Stimulated activated CD8-positive, alpha-beta memory T cell treated with anti-CD3 and anti-CD28 coated beads, Interleukin-12 subunit alpha, Interleukin-12 subunit beta, amount 100 ng/mL, for 1 hour (primary cell): ENCODE measurements at regions not wholly inside any gene's neighbourhood (a gene's known extent, or its start where the extent isn't known, plus 50 kb on each side); places are given as distances from the start of the nearest gene placed in this dataset.
"Not testable (repeated sequence)": the region's sequence is repeated elsewhere in the genome, so short reads cannot be mapped to it uniquely, and the experiment has no call there.

ENCODE experiments used
- DNase-seq: peaks from one replicate; pipeline ENCODE4 v3.0.0-alpha.2; 2020; ENCODE audit warnings: low read depth

GRCh38 chr1:185434721-185435120, 117.7 kb upstream of the IVNS1ABP start:
- DNase-seq, result no peak

GRCh38 chr1:185433667-185434066, 116.6 kb upstream of the IVNS1ABP start:
- no peak for DNase-seq

- DNase-seq, result no peak
These were observed 115.9 kb upstream of the IVNS1ABP start for GRCh38 chr1:185432948-185433347.

GRCh38 chr1:185431612-185432011, 114.6 kb upstream of the IVNS1ABP start:
- no peak for DNase-seq

GRCh38 chr1:185429668-185430067, 112.6 kb upstream of the IVNS1ABP start:
- not testable (repeated sequence) for DNase-seq

GRCh38 chr1:185427776-185428175, 110.7 kb upstream of the IVNS1ABP start:
- no peak for DNase-seq

GRCh38 chr1:185427264-185427663, 110.2 kb upstream of the IVNS1ABP start:
- DNase-seq, result no peak

GRCh38 chr1:185426848-185427247, 109.8 kb upstream of the IVNS1ABP start:
- no peak for DNase-seq

- DNase-seq, result no peak
These were observed 108.1 kb upstream of the IVNS1ABP start for GRCh38 chr1:185425163-185425562.

GRCh38 chr1:185421485-185422107, 104.6 kb upstream of the IVNS1ABP start:
- DNase-seq, result no peak

- no peak for DNase-seq
These were observed 103.6 kb upstream of the IVNS1ABP start for GRCh38 chr1:185420588-185421081.

- no peak for DNase-seq
These were observed 102.7 kb upstream of the IVNS1ABP start for GRCh38 chr1:185419718-185420117.

GRCh38 chr1:185418472-185418871, 101.4 kb upstream of the IVNS1ABP start:
- DNase-seq, result no peak

GRCh38 chr1:185412385-185413087, 95.5 kb upstream of the IVNS1ABP start:
- no peak for DNase-seq

GRCh38 chr1:185409763-185410528, 92.9 kb upstream of the IVNS1ABP start:
- DNase-seq, result no peak

- no peak for DNase-seq
These were observed 92.3 kb upstream of the IVNS1ABP start for GRCh38 chr1:185409345-185409744.

GRCh38 chr1:185408700-185409270, 91.7 kb upstream of the IVNS1ABP start:
- no peak for DNase-seq

- DNase-seq, result no peak
These were observed 89.6 kb upstream of the IVNS1ABP start for GRCh38 chr1:185406691-185407009.

- DNase-seq, result no peak
These were observed 89.1 kb upstream of the IVNS1ABP start for GRCh38 chr1:185406006-185406690.

- no peak for DNase-seq
These were observed 88.0 kb upstream of the IVNS1ABP start for GRCh38 chr1:185404907-185405568.

- no peak for DNase-seq
These were observed 87.2 kb upstream of the IVNS1ABP start for GRCh38 chr1:185404291-185404690.

- DNase-seq, result no peak
These were observed 85.9 kb upstream of the IVNS1ABP start for GRCh38 chr1:185402930-185403329.
